ENCODE measurements at regions not wholly inside any gene's neighbourhood (a gene's known extent, or its start where the extent isn't known, plus 50 kb on each side); places are given as distances from the start of the nearest gene placed in this dataset.

GRCh38 chr1:219773110-219773509 lies 155.2 kb downstream of the SLC30A10 start:
- TF ChIP-seq POLR2A (IDR thresholded peaks at IDR 0.05) (no peak), CTCF (IDR thresholded peaks at IDR 0.05 in 8 of 11, conservative IDR thresholded peaks at IDR 0.05 in 3 of 11) (no peak), POLR2AphosphoS5 (IDR thresholded peaks at IDR 0.05) (no peak)
